Esophagus squamous epithelium (tissue), 4 donors: ENCODE measurements at regions not wholly inside any gene's neighbourhood (a gene's known extent, or its start where the extent isn't known, plus 50 kb on each side); places are given as distances from the start of the nearest gene placed in this dataset.

Experiments
- POLR2A ChIP-seq, 4 donors: fragments of 450-650 bp; IDR thresholded peaks; one replicate each; pipeline ENCODE4 v1.6.1; 2017; ENCODE audit warnings: antibody characterized with exemption in 4 of 4, mild to moderate bottlenecking in 4 of 4, moderate library complexity in 3 of 4
- TF ChIP-seq, protein P1 (sequence below), 6 experiments: fragments of 450-650 bp in 4 of 6; fragments of 200-600 bp in 2 of 6; sonication (generic) in 2 of 6; IDR thresholded peaks; one replicate each; pipeline ENCODE4 v1.5.1; 2016 to 2019; ENCODE audit warnings: antibody characterized with exemption in 6 of 6, mild to moderate bottlenecking in 4 of 6, moderate library complexity in 4 of 6

DNA sequence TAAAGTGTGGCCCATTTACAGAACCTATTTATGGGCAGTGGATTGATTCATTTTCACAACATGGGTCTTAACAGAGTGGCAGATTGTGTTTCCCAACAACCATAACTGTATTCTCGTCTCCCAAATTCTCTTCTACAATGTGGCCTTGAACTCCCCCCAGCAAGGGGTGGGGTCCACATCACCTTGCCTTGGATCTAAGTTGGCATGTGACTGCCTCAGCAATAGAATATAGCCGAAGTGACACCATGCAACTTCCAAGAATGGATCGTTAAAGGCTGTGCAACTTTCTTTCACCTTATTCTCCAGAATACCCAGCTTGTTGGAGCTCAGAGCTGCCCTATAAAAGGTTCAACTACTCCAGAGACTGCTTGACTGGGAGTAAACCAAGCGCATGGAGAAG, 72.0 kb upstream of the CDH5 start:
- TF ChIP-seq, protein P1, sequence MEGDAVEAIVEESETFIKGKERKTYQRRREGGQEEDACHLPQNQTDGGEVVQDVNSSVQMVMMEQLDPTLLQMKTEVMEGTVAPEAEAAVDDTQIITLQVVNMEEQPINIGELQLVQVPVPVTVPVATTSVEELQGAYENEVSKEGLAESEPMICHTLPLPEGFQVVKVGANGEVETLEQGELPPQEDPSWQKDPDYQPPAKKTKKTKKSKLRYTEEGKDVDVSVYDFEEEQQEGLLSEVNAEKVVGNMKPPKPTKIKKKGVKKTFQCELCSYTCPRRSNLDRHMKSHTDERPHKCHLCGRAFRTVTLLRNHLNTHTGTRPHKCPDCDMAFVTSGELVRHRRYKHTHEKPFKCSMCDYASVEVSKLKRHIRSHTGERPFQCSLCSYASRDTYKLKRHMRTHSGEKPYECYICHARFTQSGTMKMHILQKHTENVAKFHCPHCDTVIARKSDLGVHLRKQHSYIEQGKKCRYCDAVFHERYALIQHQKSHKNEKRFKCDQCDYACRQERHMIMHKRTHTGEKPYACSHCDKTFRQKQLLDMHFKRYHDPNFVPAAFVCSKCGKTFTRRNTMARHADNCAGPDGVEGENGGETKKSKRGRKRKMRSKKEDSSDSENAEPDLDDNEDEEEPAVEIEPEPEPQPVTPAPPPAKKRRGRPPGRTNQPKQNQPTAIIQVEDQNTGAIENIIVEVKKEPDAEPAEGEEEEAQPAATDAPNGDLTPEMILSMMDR (IDR thresholded peaks at IDR 0.05) = no peak
- TF ChIP-seq POLR2A (IDR thresholded peaks at IDR 0.05) = no peak
